PC-3 (cell line): ENCODE measurements at regions not wholly inside any gene's neighbourhood (a gene's known extent, or its start where the extent isn't known, plus 50 kb on each side); places are given as distances from the start of the nearest gene placed in this dataset.

Experiments used
- EZH2phosphoT487 ChIP-seq: fragments of 300-600 bp; sonication (generic); IDR thresholded peaks from 2 replicates; pipeline ENCODE4 v1.6.1; 2018; ENCODE audit warnings: mild to moderate bottlenecking, antibody characterized with exemption, low read length, borderline replicate concordance
- TF ChIP-seq, protein P1 (sequence below): fragments of 300-600 bp; sonication (generic); conservative IDR thresholded peaks from 2 replicates; pipeline ENCODE4 v1.5.1; 2017; ENCODE audit warnings: antibody characterized with exemption, low read depth, mild to moderate bottlenecking, low read length

DNA sequence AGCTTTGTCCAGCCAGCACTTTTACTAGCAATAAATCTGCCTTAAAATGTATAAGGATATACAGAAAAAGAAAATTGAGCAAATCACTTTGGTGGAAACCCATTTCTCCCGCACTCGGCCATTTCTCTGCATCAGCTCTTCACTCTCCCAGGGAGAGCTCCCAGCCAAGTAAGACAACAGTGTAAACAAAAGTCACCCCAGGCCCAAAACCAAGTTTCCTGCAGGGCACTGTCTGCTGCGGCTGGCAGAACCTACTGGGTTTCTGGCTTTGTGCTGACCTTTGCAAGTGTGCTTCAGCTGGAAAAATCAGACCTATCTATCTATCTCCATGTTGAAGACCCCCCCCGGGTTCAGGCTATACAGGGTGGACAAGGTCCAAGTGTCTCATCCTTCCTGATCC lies 476.7 kb upstream of the CAMK1G start:
- TF ChIP-seq, protein P1, sequence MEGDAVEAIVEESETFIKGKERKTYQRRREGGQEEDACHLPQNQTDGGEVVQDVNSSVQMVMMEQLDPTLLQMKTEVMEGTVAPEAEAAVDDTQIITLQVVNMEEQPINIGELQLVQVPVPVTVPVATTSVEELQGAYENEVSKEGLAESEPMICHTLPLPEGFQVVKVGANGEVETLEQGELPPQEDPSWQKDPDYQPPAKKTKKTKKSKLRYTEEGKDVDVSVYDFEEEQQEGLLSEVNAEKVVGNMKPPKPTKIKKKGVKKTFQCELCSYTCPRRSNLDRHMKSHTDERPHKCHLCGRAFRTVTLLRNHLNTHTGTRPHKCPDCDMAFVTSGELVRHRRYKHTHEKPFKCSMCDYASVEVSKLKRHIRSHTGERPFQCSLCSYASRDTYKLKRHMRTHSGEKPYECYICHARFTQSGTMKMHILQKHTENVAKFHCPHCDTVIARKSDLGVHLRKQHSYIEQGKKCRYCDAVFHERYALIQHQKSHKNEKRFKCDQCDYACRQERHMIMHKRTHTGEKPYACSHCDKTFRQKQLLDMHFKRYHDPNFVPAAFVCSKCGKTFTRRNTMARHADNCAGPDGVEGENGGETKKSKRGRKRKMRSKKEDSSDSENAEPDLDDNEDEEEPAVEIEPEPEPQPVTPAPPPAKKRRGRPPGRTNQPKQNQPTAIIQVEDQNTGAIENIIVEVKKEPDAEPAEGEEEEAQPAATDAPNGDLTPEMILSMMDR, result no peak
- no peak for TF ChIP-seq EZH2phosphoT487
